ENCODE measurements at regions not wholly inside any gene's neighbourhood (a gene's known extent, or its start where the extent isn't known, plus 50 kb on each side); places are given as distances from the start of the nearest gene placed in this dataset.
"Not testable (repeated sequence)": the region's sequence is repeated elsewhere in the genome, so short reads cannot be mapped to it uniquely, and the experiment has no call there.

- no peaks in the 10 kb centered on the region for H3K4me1 ChIP-seq
- no peak overlapping the region for H3K4me3 ChIP-seq
- ATAC-seq (no peak), DNase-seq (no peak)
- no peak overlapping the region for H3K27ac ChIP-seq
- no peaks in the 10 kb centered on the region for H3K9me3 ChIP-seq
- H3K27me3 ChIP-seq, result no peaks in the 10 kb centered on the region
- intact Hi-C loops (cut with DNase I), result loop anchor here in 1 of 2 donors (10.0 kb wide), 1 partner anchor 275 kb away; no protein-coding TSS in a partner anchor
- TF ChIP-seq CTCF (IDR thresholded peaks at IDR 0.05) (no peak), POLR2A (IDR thresholded peaks at IDR 0.05) (no peak)
- H3K36me3 ChIP-seq, result no peaks in the 10 kb centered on the region
- WGBS (ENCODE audit: insufficient coverage, low coverage, low lambda C conversion rate, missing lambda C conversion rate), result 83% methylated on average over 7 of the region's 12 CpGs
These were observed 76.4 kb downstream of the PRR15 start for GRCh38 chr7:29639886-29640595.

- 80% methylated on average over 2 of the region's 5 CpGs for WGBS (ENCODE audit: insufficient coverage, low coverage, low lambda C conversion rate, missing lambda C conversion rate)
- no peaks in the 10 kb centered on the region for H3K4me1 ChIP-seq
- H3K27ac ChIP-seq, result no peak overlapping the region
- intact Hi-C loops (cut with DNase I), result loop anchor here in 1 of 2 donors (10.0 kb wide), 1 partner anchor 273 kb away; no protein-coding TSS in a partner anchor
- H3K36me3 ChIP-seq, result no peaks in the 10 kb centered on the region
- no peak overlapping the region for H3K4me3 ChIP-seq
- no peak for ATAC-seq
- no peaks in the 10 kb centered on the region for H3K9me3 ChIP-seq
- no peak for DNase-seq
- no peaks in the 10 kb centered on the region for H3K27me3 ChIP-seq
- TF ChIP-seq CTCF (IDR thresholded peaks at IDR 0.05) (no peak), POLR2A (IDR thresholded peaks at IDR 0.05) (no peak)
These were observed 78.0 kb downstream of the PRR15 start for GRCh38 chr7:29641651-29642050.

- Histone ChIP-seq H3K4me1 (no peaks in the 10 kb centered on the region), H3K4me3 (no peak overlapping the region), H3K27ac (no peak overlapping the region), H3K9me3 (no peaks in the 10 kb centered on the region), H3K27me3 (no peaks in the 10 kb centered on the region), H3K36me3 (no peaks in the 10 kb centered on the region)
- WGBS (ENCODE audit: insufficient coverage, low coverage, low lambda C conversion rate, missing lambda C conversion rate), result 83% methylated on average over 4 of the region's 10 CpGs
- intact Hi-C loops (cut with DNase I), result loop anchor here in 1 of 2 donors (10.0 kb wide), 1 partner anchor 272 kb away; no protein-coding TSS in a partner anchor
- DNase-seq, result no peak
- TF ChIP-seq POLR2A (IDR thresholded peaks at IDR 0.05) (no peak), CTCF (IDR thresholded peaks at IDR 0.05) (no peak)
- no peak for ATAC-seq
These were observed 79.0 kb downstream of the PRR15 start for GRCh38 chr7:29642494-29643155.

GRCh38 chr7:29646116-29646515 lies 82.5 kb downstream of the PRR15 start:
- H3K36me3 ChIP-seq, H3K9me3 ChIP-seq, ATAC-seq, DNase-seq, H3K27me3 ChIP-seq, H3K4me1 ChIP-seq, H3K4me3 ChIP-seq, H3K27ac ChIP-seq: not testable (repeated sequence)
- intact Hi-C loops (cut with DNase I), result loop anchor here in 1 of 2 donors (10.0 kb wide), 1 partner anchor 269 kb away; no protein-coding TSS in a partner anchor
- WGBS (ENCODE audit: insufficient coverage, low coverage, low lambda C conversion rate, missing lambda C conversion rate), result 54% methylated on average over 2 of the region's 2 CpGs

GRCh38 chr7:29647020-29647654 lies 83.5 kb downstream of the PRR15 start:
- 76% methylated on average over 4 of the region's 4 CpGs for WGBS (ENCODE audit: insufficient coverage, low coverage, low lambda C conversion rate, missing lambda C conversion rate)
- H3K27ac ChIP-seq, result no peak overlapping the region
- no peaks in the 10 kb centered on the region for H3K9me3 ChIP-seq
- H3K4me3 ChIP-seq, result no peak overlapping the region
- DNase-seq (no peak), ATAC-seq (no peak)
- no peaks in the 10 kb centered on the region for H3K36me3 ChIP-seq
- TF ChIP-seq POLR2A (IDR thresholded peaks at IDR 0.05) (no peak), CTCF (IDR thresholded peaks at IDR 0.05) (no peak)
- H3K4me1 ChIP-seq, result no peaks in the 10 kb centered on the region
- intact Hi-C loops (cut with DNase I), result loop anchor here in 1 of 2 donors (10.0 kb wide), 1 partner anchor 268 kb away; no protein-coding TSS in a partner anchor
- H3K27me3 ChIP-seq, result no peaks in the 10 kb centered on the region

- intact Hi-C loops (cut with DNase I), result loop anchor here in 1 of 2 donors (10.0 kb wide), 1 partner anchor 267 kb away; no protein-coding TSS in a partner anchor
- H3K9me3 ChIP-seq, H3K27ac ChIP-seq, H3K4me3 ChIP-seq, H3K4me1 ChIP-seq, DNase-seq, H3K36me3 ChIP-seq, H3K27me3 ChIP-seq, ATAC-seq: not testable (repeated sequence)
- 78% methylated on average over 5 of the region's 5 CpGs for WGBS (ENCODE audit: insufficient coverage, low coverage, low lambda C conversion rate, missing lambda C conversion rate)
These were observed 84.1 kb downstream of the PRR15 start for GRCh38 chr7:29647691-29648210.

Measured in right lobe of liver (tissue), 6 donors.